HG02571 (cell line): ENCODE measurements at regions not wholly inside any gene's neighbourhood (a gene's known extent, or its start where the extent isn't known, plus 50 kb on each side); places are given as distances from the start of the nearest gene placed in this dataset.

Experiments used
- ATAC-seq: cut with Tn5 transposase; IDR thresholded peaks from one replicate; pipeline ENCODE4 v1.9.1; 2021; ENCODE audit warnings: mild to moderate bottlenecking, moderate library complexity; ENCODE audit not compliant: unreplicated experiment

GRCh38 chr5:8945972-8946371 lies 599.9 kb downstream of the SEMA5A start:
- no peak for ATAC-seq

- ATAC-seq: peak; percentile 72
Observed at GRCh38 chr5:8949908-8950307, 596.0 kb downstream of the SEMA5A start.

- no peak for ATAC-seq
Observed at GRCh38 chr5:8952147-8952546, 593.7 kb downstream of the SEMA5A start.

- ATAC-seq: no peak
Observed at GRCh38 chr5:8953016-8953415, 592.9 kb downstream of the SEMA5A start.

- ATAC-seq: no peak
Observed at GRCh38 chr5:8953911-8954438, 591.9 kb downstream of the SEMA5A start.

- no peak for ATAC-seq
Observed at GRCh38 chr5:8954801-8955200, 591.1 kb downstream of the SEMA5A start.

GRCh38 chr5:8956659-8957058 lies 589.2 kb downstream of the SEMA5A start:
- ATAC-seq: no peak

- ATAC-seq: no peak
Observed at GRCh38 chr5:8958602-8959001, 587.3 kb downstream of the SEMA5A start.

- ATAC-seq: no peak
Observed at GRCh38 chr5:8961219-8961618, 584.7 kb downstream of the SEMA5A start.

- ATAC-seq: no peak
Observed at GRCh38 chr5:8961956-8962355, 583.9 kb downstream of the SEMA5A start.

- ATAC-seq: no peak
Observed at GRCh38 chr5:8981016-8981415, 564.9 kb downstream of the SEMA5A start.

GRCh38 chr5:8981496-8981895 lies 564.4 kb downstream of the SEMA5A start:
- ATAC-seq: no peak

- no peak for ATAC-seq
Observed at GRCh38 chr5:8984386-8984785, 561.5 kb downstream of the SEMA5A start.
